HEK293 (cell line): ENCODE measurements at regions not wholly inside any gene's neighbourhood (a gene's known extent, or its start where the extent isn't known, plus 50 kb on each side); places are given as distances from the start of the nearest gene placed in this dataset.

Source experiments
- CTCF ChIP-seq: fragments of 450-650 bp; formaldehyde crosslinking; IDR thresholded peaks from 2 replicates; pipeline ENCODE4 v1.5.1; 2016; ENCODE audit warnings: missing biosample characterization, missing genetic modification characterization
- YY2 ChIP-seq: fragments of 450-650 bp; formaldehyde crosslinking; IDR thresholded peaks from 2 replicates; pipeline ENCODE4 v1.5.1; 2016; ENCODE audit warnings: missing biosample characterization, missing genetic modification characterization
- ZNF112 ChIP-seq: fragments of 450-650 bp; formaldehyde crosslinking; IDR thresholded peaks from 2 replicates; pipeline ENCODE4 v1.5.0; 2017; ENCODE audit warnings: missing biosample characterization, missing genetic modification characterization
- ZNF394 ChIP-seq: fragments of 450-650 bp; formaldehyde crosslinking; IDR thresholded peaks from 2 replicates; pipeline ENCODE4 v1.5.1; 2016; ENCODE audit warnings: missing biosample characterization, missing genetic modification characterization, mild to moderate bottlenecking, moderate library complexity, borderline replicate concordance
- ZNF529 ChIP-seq: fragments of 450-650 bp; formaldehyde crosslinking; IDR thresholded peaks from 2 replicates; pipeline ENCODE4 v1.5.1; 2017; ENCODE audit warnings: missing genetic modification characterization, missing biosample characterization; ENCODE audit not compliant: insufficient replicate concordance
- ZNF555 ChIP-seq: fragments of 450-650 bp; formaldehyde crosslinking; conservative IDR thresholded peaks from 2 replicates; pipeline ENCODE4 v1.5.1; 2017; ENCODE audit warnings: missing biosample characterization, mild to moderate bottlenecking, missing genetic modification characterization, inconsistent platforms
- ZNF639 ChIP-seq: fragments of 450-650 bp; formaldehyde crosslinking; IDR thresholded peaks from 2 replicates; pipeline ENCODE4 v1.5.1; 2016; ENCODE audit warnings: missing biosample characterization, missing genetic modification characterization
- ZNF701 ChIP-seq: fragments of 450-650 bp; formaldehyde crosslinking; IDR thresholded peaks from 2 replicates; pipeline ENCODE4 v1.5.1; 2016; ENCODE audit warnings: missing biosample characterization, missing genetic modification characterization

- no peak for TF ChIP-seq ZNF555 (tag by site-specific recombination)
- no peak for TF ChIP-seq ZNF529 (tag by site-specific recombination)
- TF ChIP-seq ZNF112 (tag by site-specific recombination): no peak
- no peak for TF ChIP-seq CTCF (tag by site-specific recombination)
- no peak for TF ChIP-seq ZNF701 (tag by site-specific recombination)
- TF ChIP-seq YY2: no peak
- no peak for TF ChIP-seq ZNF639 (tag by site-specific recombination)
- no peak for TF ChIP-seq ZNF394 (tag by site-specific recombination)
Measured at GRCh38 chr5:171673328-171673727, 112.3 kb upstream of the SMIM23 start.
